IMR-90 (cell line): ENCODE measurements at regions not wholly inside any gene's neighbourhood (a gene's known extent, or its start where the extent isn't known, plus 50 kb on each side); places are given as distances from the start of the nearest gene placed in this dataset.

ENCODE experiments used
- ATAC-seq: fragments of 200-7000 bp; cut with Tn5 transposase; 2 replicates; pipeline ENCODE4 v1.9.1; 2020; ENCODE audit warnings: low read depth, mild to moderate bottlenecking, moderate library complexity
- BruUV-seq: library from RNA; stranded (reverse); fragments of 400-500 nt; replicated peaks from 2 replicates; lab custom pipeline; 2021; lab: Mats Ljungman, UMichigan
- CTCF ChIA-PET: fragments of 300-600 bp; formaldehyde crosslinking; extraction: SDS; loops from one replicate; lab custom pipeline; 2021; ENCODE audit warnings: antibody characterized with exemption; lab: Yijun Ruan, JAX
- POLR2A ChIA-PET: fragments of 300-600 bp; sonication (Branson Sonifier 250); formaldehyde crosslinking; loops from one replicate; lab custom pipeline; 2022; ENCODE audit warnings: antibody characterized with exemption; ENCODE audit not compliant: unreplicated experiment; lab: Charles Lee
- DNase-seq: peaks from one replicate; pipeline ENCODE4 v3.0.0; 2013
- H2AFZ ChIP-seq: replicated peaks from 2 replicates; pipeline ENCODE3; 2013; ENCODE audit warnings: low read length, mild to moderate bottlenecking; ENCODE audit not compliant: poor library complexity
- H2AK5ac ChIP-seq: 2 replicates; pipeline ENCODE4 v1.6.1; 2013; ENCODE audit warnings: low read depth, low read length, inconsistent platforms
- H2AK9ac ChIP-seq: replicated peaks from 2 replicates; pipeline ENCODE3; 2013; ENCODE audit warnings: mild to moderate bottlenecking, low read depth, low read length, moderate library complexity; ENCODE audit not compliant: poor library complexity
- H2BK120ac ChIP-seq: 2 replicates; pipeline ENCODE4 v1.6.1; 2013; ENCODE audit warnings: low read depth, low read length, inconsistent platforms
- H2BK15ac ChIP-seq: 3 replicates; pipeline ENCODE4 v1.6.1; 2013; ENCODE audit warnings: low read depth, low read length, inconsistent platforms
- H2BK20ac ChIP-seq: 2 replicates; pipeline ENCODE4 v1.6.1; 2013; ENCODE audit warnings: low read depth, mild to moderate bottlenecking, inconsistent platforms, low read length, moderate library complexity
- H2BK5ac ChIP-seq: 2 replicates; pipeline ENCODE4 v1.6.1; 2013; ENCODE audit warnings: mild to moderate bottlenecking, low read depth, low read length, inconsistent platforms; ENCODE audit not compliant: poor library complexity, severe bottlenecking
- H3K14ac ChIP-seq: replicated peaks from 2 replicates; pipeline ENCODE4 v1.6.1; 2013; ENCODE audit warnings: low read depth, low read length, inconsistent platforms
- H3K18ac ChIP-seq: 2 replicates; pipeline ENCODE4 v1.6.1; 2013; ENCODE audit warnings: low read depth, low read length, control low read depth
- H3K23ac ChIP-seq: 2 replicates; pipeline ENCODE4 v1.6.1; 2013; ENCODE audit warnings: low read depth, low read length, inconsistent platforms
- H3K27ac ChIP-seq: 2 replicates; pipeline ENCODE4 v1.5.1; 2013; ENCODE audit warnings: mild to moderate bottlenecking, control low read depth, low read length; ENCODE audit not compliant: insufficient read depth
- H3K27me3 ChIP-seq: 2 replicates; pipeline ENCODE4 v1.6.1; 2013; ENCODE audit warnings: low read length; ENCODE audit not compliant: control insufficient read depth, insufficient read depth
- H3K36me3 ChIP-seq: 2 replicates; pipeline ENCODE4 v1.6.1; 2013; ENCODE audit warnings: low read length, mixed read lengths; ENCODE audit not compliant: control insufficient read depth, insufficient read depth
- H3K4ac ChIP-seq: 2 replicates; pipeline ENCODE4 v1.6.1; 2013; ENCODE audit warnings: low read depth, low read length, inconsistent platforms
- H3K4me1 ChIP-seq: 2 replicates; pipeline ENCODE4 v1.6.1; 2013; ENCODE audit warnings: low read length, mixed read lengths; ENCODE audit not compliant: control insufficient read depth, insufficient read depth
- H3K4me2 ChIP-seq: 2 replicates; pipeline ENCODE4 v1.6.1; 2013; ENCODE audit warnings: low read depth, mild to moderate bottlenecking, control low read depth, low read length, moderate library complexity
- H3K4me3 ChIP-seq: 2 replicates; pipeline ENCODE4 v1.5.1; 2013; ENCODE audit warnings: low read depth, mild to moderate bottlenecking, control low read depth, low read length, moderate library complexity; ENCODE audit not compliant: insufficient read depth
- H3K56ac ChIP-seq: 2 replicates; pipeline ENCODE4 v1.6.1; 2013; ENCODE audit warnings: low read length, inconsistent platforms; ENCODE audit not compliant: insufficient read depth; ENCODE audit errors: extremely low read depth
- H3K79me1 ChIP-seq, 2 experiments: 2 replicates each; pipeline ENCODE4 v1.6.1; 2013; ENCODE audit warnings: low read length in 2 of 2, inconsistent platforms in 1 of 2, low read depth in 1 of 2
- H3K9ac ChIP-seq: 2 replicates; pipeline ENCODE4 v1.6.1; 2013; ENCODE audit warnings: low read depth, low read length, control low read depth
- H3K9me1 ChIP-seq: 2 replicates; pipeline ENCODE4 v1.6.1; 2013; ENCODE audit warnings: low read length, inconsistent platforms; ENCODE audit not compliant: insufficient read depth
- H3K9me3 ChIP-seq: 2 replicates; pipeline ENCODE4 v1.6.1; 2013; ENCODE audit warnings: low read length; ENCODE audit not compliant: control insufficient read depth, insufficient read depth
- H4K20me1 ChIP-seq: 2 replicates; pipeline ENCODE4 v1.6.1; 2013; ENCODE audit warnings: low read length, inconsistent platforms; ENCODE audit not compliant: insufficient read depth
- H4K5ac ChIP-seq: 2 replicates; pipeline ENCODE4 v1.6.1; 2013; ENCODE audit warnings: mild to moderate bottlenecking, low read depth, low read length, control low read depth
- H4K8ac ChIP-seq, 2 experiments: 2 replicates each; pipeline ENCODE4 v1.6.1; 2013; ENCODE audit warnings: low read depth in 2 of 2, low read length in 2 of 2, control low read depth in 1 of 2, inconsistent platforms in 1 of 2
- H4K91ac ChIP-seq: 2 replicates; pipeline ENCODE4 v1.6.1; 2013; ENCODE audit warnings: low read depth, low read length, inconsistent platforms; ENCODE audit not compliant: insufficient read depth
- BHLHE40 ChIP-seq: fragments of 150-350 bp; IDR thresholded peaks from 2 replicates; pipeline ENCODE4 v1.6.1; 2016; ENCODE audit warnings: mild to moderate bottlenecking, low read depth, low read length
- CTCF ChIP-seq: conservative IDR thresholded peaks from 2 replicates; pipeline ENCODE4 v1.5.1; 2012; ENCODE audit warnings: mild to moderate bottlenecking, low read depth, low read length, improper control_type of control experiment
- ELK1 ChIP-seq: fragments of 150-350 bp; IDR thresholded peaks from 2 replicates; pipeline ENCODE4 v1.6.1; 2016; ENCODE audit warnings: low read depth, mild to moderate bottlenecking, low read length, moderate library complexity, borderline replicate concordance
- FOS ChIP-seq: fragments of 150-350 bp; IDR thresholded peaks from 2 replicates; pipeline ENCODE4 v1.6.1; 2016; ENCODE audit warnings: low read depth, low read length
- MAFK ChIP-seq: IDR thresholded peaks from 2 replicates; pipeline ENCODE4 v1.6.1; 2012; ENCODE audit warnings: low read depth, low read length, improper control_type of control experiment
- MAZ ChIP-seq: IDR thresholded peaks from 2 replicates; pipeline ENCODE4 v1.6.1; 2012; ENCODE audit warnings: low read depth, mild to moderate bottlenecking, low read length, improper control_type of control experiment, moderate library complexity, borderline replicate concordance
- NFE2L2 ChIP-seq: fragments of 150-350 bp; IDR thresholded peaks from 2 replicates; pipeline ENCODE4 v1.6.1; 2016; ENCODE audit warnings: low read depth, mild to moderate bottlenecking, low read length
- RAD21 ChIP-seq: IDR thresholded peaks from 2 replicates; pipeline ENCODE4 v1.6.1; 2012; ENCODE audit warnings: low read length, improper control_type of control experiment
- RFX5 ChIP-seq: IDR thresholded peaks from 2 replicates; pipeline ENCODE4 v1.8.0; 2012; ENCODE audit warnings: low read depth, mild to moderate bottlenecking, low read length, moderate library complexity
- SMC3 ChIP-seq: fragments of 150-350 bp; IDR thresholded peaks from 2 replicates; pipeline ENCODE4 v1.6.1; 2016; ENCODE audit warnings: low read depth, mild to moderate bottlenecking, antibody characterized with exemption, low read length, moderate library complexity
- WGBS, 2 experiments: methylation state at CpG; one replicate each; pipeline versions ENCODE4 v1.1.5 to v1.1.7; 2013; ENCODE audit warnings: missing lambda C conversion rate in 2 of 2; ENCODE audit not compliant: insufficient read length in 1 of 2; ENCODE audit errors: extremely low coverage in 2 of 2; 5-methylcytosine and 5-hydroxymethylcytosine counted together
- dilution Hi-C: fragments of 300-500 bp; cut with HindIII; formaldehyde crosslinking; loops from one replicate; pipeline ENCODE4 v1.14.3; 2018; ENCODE audit warnings: low sequenced_read_pairs; ENCODE audit not compliant: unreplicated experiment
- in situ Hi-C: fragments of 300-500 bp; cut with MboI; formaldehyde crosslinking; loops from 3 replicates; pipeline ENCODE4 v1.14.3; 2019; ENCODE audit warnings: low sequenced_read_pairs, inconsistent platforms, mixed read lengths
- intact Hi-C: fragments of 100-400 bp; cut with micrococcal nuclease; formaldehyde crosslinking; loops from 2 replicates; pipeline ENCODE4 v1.10.0; 2022

DNA sequence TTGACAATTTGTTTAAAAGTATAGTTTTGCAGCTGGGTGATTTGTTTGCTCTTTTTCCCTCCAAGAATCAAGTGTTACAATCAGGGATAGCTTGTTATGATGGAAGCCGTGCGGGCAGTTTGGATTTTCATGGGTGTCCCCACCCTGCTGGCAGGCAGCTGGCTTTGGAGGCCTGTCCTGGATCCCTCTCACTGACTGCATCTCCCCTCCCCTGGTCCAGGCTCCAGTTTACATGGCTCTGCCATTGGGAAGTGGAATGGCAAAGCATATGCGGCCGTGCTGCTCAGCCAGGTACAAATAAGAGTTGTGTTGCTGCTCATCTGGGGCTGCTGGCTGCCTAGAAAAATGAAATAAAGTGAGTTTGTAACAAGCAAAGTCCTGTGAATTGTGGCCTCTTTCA, 76.0 kb downstream of the CXCL12 start:
- DNase-seq (no peak), ATAC-seq (no peak)
- WGBS, 2 experiments = no CpG with 5 or more reads among the region's 4 CpGs
- no peak overlapping the region for H2BK120ac ChIP-seq
- no peak overlapping the region for H3K14ac ChIP-seq
- no peak overlapping the region for H2BK15ac ChIP-seq
- POLR2A ChIA-PET = no interaction called here
- BruUV-seq = no TSS peak
- H2BK20ac ChIP-seq = no peak overlapping the region
- no peak overlapping the region for H3K18ac ChIP-seq
- no peaks in the 10 kb centered on the region for H3K9me3 ChIP-seq
- H3K4ac ChIP-seq = no peak overlapping the region
- H3K79me1 ChIP-seq = no peaks in the 10 kb centered on the region
- H2AK5ac ChIP-seq = no peak overlapping the region
- H3K27ac ChIP-seq = no peak overlapping the region
- intact Hi-C loops (loop anchor here (5.0 to 10.0 kb wide), 2 partner anchors 122 to 504 kb away; no protein-coding TSS in a partner anchor), dilution Hi-C loops (no loop called here), in situ Hi-C loops (loop anchor here (5.0 kb wide), 1 partner anchor 622 kb away; no protein-coding TSS in a partner anchor)
- H3K4me1 ChIP-seq = peaks cover 6% of the 10 kb centered on the region
- H4K91ac ChIP-seq = no peak overlapping the region
- no peaks in the 10 kb centered on the region for H3K36me3 ChIP-seq
- CTCF ChIA-PET = interaction anchor here (0.7 to 0.9 kb wide), 3 partner anchors 76 to 113 kb away, joined by 3 to 5 read pairs (median 3); partner anchors contain the start of gene CXCL12
- H4K8ac ChIP-seq = no peak overlapping the region
- H4K5ac ChIP-seq = no peak overlapping the region
- no peak overlapping the region for H2AK9ac ChIP-seq
- no peak overlapping the region for H2BK5ac ChIP-seq
- TF ChIP-seq RFX5 (no peak), MAFK (no peak), NFE2L2 (no peak), FOS (no peak), ELK1 (no peak), RAD21 (no peak), SMC3 (no peak), CTCF (no peak), MAZ (no peak), BHLHE40 (no peak)
- H3K4me2 ChIP-seq = no peak overlapping the region
- no peak overlapping the region for H2AFZ ChIP-seq
- no peak overlapping the region for H3K4me3 ChIP-seq
- H3K27me3 ChIP-seq = no peaks in the 10 kb centered on the region; the same call in 1 of the 2 replicates
- H3K23ac ChIP-seq = no peak overlapping the region
- H3K56ac ChIP-seq = no peak overlapping the region
- H4K20me1 ChIP-seq = no peaks in the 10 kb centered on the region
- H3K9me1 ChIP-seq = peaks cover 6% of the 10 kb centered on the region; the same call in 1 of the 2 replicates
- H3K9ac ChIP-seq = no peak overlapping the region
